Hematopoietic multipotent progenitor cell treated with erythropoietin and hydrocortisone succinate and interleukin-3 and kit ligand, for 15 days (in vitro differentiated cells): ENCODE measurements at regions not wholly inside any gene's neighbourhood (a gene's known extent, or its start where the extent isn't known, plus 50 kb on each side); places are given as distances from the start of the nearest gene placed in this dataset.
"Not testable (repeated sequence)": the region's sequence is repeated elsewhere in the genome, so short reads cannot be mapped to it uniquely, and the experiment has no call there.

Experiments used
- DNase-seq: peaks from one replicate; pipeline ENCODE4 v3.0.0-alpha.2; 2015; ENCODE audit warnings: low spot score

- no peak for DNase-seq
Observed at GRCh38 chr22:47354668-47355387, 592.4 kb downstream of the TBC1D22A start.

GRCh38 chr22:47352920-47353700 lies 590.7 kb downstream of the TBC1D22A start:
- DNase-seq, result no peak

- no peak for DNase-seq
Observed at GRCh38 chr22:47351836-47352579, 589.6 kb downstream of the TBC1D22A start.

GRCh38 chr22:47346287-47346686 lies 583.8 kb downstream of the TBC1D22A start:
- DNase-seq, result not testable (repeated sequence)

DNA sequence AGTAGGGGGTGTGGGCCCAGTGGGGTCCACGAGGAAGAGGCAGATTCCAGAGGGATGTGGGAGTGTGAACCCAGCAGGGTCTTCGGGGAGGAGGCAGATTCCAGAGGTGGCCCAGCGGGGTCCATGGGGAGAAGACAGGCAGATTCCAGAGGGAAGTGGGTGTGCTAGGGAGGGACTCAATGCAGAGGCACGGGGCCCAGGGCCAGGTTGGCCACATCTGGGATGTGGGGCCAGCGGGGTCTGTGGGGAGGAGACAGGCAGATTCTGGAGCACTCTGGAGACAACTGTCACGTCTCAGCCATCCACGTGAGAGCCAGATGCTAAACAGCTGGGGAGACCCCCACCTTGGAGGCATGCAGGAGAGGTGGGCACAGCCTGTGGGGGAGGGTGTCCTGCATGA lies 582.6 kb downstream of the TBC1D22A start:
- DNase-seq, result no peak

- DNase-seq, result no peak
Observed at GRCh38 chr22:47344414-47344813, 582.0 kb downstream of the TBC1D22A start.

GRCh38 chr22:47343611-47344010 lies 581.2 kb downstream of the TBC1D22A start:
- DNase-seq, result no peak

DNA sequence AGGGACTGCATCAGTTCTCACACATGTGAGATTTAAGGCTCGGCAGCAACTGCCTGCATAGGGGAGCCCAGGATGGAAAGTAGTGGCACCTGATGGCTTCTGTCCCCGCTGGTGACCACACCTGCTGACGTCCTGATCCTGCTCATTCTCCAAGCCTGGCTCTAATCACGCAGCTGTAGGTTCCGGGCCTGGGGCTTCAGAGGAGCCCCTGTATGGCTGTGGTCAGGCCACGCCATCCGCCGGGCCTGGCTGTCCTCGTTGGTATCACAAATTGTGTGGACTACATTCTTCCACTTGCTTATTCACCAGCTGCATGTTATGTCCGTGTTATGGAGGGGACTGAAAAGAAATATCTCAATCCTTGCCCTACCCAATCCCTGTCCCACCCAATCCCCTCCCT lies 580.0 kb downstream of the TBC1D22A start:
- DNase-seq, result no peak

DNA sequence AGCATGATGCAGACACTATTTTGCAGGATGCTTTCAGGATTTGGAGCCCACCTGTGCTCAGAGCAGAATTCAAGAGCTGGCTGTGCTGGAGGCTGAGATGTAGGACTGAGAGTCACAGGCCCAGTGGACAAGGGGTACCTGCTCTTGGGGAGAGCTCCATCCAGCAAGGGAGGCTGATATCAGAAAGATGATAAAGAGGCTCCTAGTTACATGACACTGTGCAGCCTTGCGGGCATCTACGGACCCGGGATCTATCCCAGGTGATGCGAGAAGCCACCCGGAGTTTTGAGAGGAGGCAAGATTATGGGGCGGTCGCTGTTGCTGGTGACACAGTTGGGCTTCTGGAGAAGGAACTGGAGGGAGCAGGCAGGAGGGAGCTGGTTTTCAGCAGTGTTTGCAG lies 579.0 kb downstream of the TBC1D22A start:
- DNase-seq, result no peak

DNA sequence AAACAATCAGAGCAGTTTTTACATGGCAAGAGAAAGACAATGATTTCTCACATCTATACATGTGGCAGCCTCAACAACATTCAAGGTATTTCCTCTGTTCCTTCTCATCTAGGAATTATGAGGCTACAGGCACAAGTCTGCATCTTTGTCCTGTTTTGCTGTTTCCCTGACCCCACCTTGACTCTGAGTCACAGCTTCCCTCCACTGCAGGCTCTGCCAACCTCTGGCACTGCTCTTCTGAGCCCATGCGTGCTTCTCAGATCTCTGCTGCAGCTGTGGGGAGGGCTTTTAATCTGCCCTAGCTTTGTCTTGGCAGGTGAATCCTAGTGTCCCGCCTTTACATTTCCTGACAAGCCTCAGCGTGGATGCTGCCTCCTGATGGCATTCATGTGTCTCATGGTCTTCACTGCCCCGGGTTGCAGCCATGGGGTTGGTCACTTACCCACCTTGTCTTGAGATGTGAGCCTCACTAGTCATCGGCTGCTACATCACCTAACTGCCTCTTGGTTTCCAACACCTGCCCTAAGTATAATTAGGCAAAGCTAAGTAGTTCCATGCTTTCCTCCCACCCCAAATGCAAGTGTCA lies 578.5 kb downstream of the TBC1D22A start:
- DNase-seq, result no peak

DNA sequence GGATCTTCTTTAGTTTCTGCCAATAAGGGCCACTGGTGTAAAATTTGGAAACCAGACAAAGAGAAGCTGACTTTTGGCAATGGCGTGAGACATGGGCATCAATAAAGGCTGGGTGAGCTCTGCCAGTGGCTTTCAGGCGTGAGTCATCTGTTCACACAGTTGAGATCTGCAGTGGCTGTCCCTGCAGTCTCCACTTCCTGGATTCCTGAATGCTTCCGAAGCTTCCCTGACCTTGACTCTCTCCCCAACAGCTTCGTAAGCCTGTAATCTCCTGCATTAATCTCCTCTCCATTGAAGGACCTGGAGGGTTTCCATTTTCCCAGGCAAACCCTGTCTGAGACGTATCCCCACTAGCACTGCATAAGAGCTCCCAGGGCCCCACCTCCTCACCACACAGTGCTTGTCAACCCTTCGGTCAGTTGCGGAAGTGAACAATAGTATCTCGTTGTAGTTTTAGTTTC lies 574.7 kb downstream of the TBC1D22A start:
- no peak for DNase-seq

- no peak for DNase-seq
Observed at GRCh38 chr22:47335958-47336357, 573.5 kb downstream of the TBC1D22A start.

- no peak for DNase-seq
Observed at GRCh38 chr22:47335460-47335859, 573.0 kb downstream of the TBC1D22A start.

GRCh38 chr22:47334601-47335000 lies 572.2 kb downstream of the TBC1D22A start:
- DNase-seq, result no peak

DNA sequence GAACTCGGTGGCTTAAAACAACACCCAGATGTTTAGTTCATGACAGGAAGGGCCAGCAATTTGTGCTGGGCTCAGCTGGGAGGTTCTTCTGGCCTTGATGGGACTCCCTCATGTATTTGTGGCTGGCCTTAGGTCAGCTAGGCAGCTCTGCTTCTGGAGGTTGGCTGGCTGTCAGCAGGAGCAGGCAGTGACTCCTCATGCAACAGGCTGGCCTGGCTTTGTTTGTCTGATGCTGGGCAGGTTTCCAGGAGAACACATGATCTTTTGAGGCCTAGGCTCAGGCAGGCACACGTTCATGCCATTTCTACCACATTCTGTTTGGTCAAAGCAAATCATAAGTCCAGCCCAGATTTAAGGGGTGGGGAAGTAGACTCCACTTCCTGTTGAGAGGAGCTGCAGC lies 571.2 kb downstream of the TBC1D22A start:
- DNase-seq, result no peak

DNA sequence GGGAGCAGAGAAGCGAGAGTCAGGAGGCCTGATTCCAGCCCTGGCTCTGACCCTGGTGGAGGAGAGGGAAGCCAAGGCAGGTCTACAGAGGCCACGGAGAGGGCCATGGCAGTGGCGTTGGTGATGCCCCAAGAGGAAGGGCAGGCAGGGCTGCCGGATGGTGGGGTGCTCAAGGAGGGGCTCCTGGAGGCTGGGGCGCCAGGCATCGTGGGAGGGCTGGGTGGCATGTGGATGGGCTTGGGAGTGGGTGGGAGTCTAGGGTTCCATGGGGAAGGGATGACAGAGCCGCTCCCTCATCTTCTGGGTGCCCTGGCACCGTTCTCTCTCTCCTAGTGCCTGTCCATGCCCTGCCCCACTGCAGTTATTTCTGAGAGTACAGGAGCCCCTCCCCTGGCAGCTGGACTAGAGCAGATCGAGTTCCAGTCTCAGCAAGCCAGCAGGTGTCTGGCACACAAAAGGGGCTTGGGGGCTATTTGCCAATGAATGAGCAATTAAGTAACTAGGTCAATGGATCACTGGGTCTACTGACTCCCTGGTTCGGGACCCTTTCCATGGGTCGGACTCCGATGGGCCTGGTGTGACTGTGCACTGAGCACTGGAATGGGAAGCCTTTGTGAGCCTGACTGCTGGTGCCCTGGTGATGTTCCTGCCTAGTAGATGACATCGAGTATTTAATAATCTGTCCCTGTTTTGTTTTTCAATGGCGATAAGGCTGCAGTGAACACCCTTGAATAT lies 570.0 kb downstream of the TBC1D22A start:
- no peak for DNase-seq

- DNase-seq, result no peak
Observed at GRCh38 chr22:47331750-47332149, 569.3 kb downstream of the TBC1D22A start.

- no peak for DNase-seq
Observed at GRCh38 chr22:47329727-47330650, 567.5 kb downstream of the TBC1D22A start.

DNA sequence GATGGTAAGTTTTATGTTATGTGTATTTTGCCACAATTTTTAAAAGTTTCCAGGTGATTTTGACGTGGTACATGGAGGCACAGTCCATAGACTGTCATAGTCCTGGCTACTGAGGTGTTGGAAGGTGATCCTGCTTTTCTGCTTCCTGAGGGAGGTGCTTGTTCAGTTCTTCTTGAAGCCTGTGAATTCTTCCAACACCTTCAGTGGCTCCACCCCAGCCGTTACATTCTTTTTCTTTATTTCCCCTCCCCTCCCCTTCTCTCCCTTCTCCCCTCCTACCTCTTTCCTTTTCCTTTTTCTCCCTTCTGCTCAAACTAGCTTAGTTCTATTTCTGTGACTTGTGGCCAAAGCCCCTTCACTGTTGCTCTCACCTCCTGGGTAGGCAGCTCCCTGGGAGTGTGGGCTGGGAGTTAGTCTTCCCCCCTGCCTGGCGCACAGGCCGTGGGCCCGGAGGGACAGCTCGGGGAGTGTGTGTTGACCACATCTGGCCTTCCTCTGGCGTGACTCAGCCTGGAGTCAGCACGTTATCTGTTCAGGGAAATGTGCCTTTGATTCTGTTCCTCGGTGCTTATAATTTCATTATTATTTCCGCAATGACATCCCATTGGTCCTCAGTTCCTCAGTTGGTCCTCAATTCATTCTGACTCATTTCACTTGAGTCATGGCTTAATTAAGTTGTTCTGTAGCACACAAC lies 566.2 kb downstream of the TBC1D22A start:
- DNase-seq, result no peak

DNA sequence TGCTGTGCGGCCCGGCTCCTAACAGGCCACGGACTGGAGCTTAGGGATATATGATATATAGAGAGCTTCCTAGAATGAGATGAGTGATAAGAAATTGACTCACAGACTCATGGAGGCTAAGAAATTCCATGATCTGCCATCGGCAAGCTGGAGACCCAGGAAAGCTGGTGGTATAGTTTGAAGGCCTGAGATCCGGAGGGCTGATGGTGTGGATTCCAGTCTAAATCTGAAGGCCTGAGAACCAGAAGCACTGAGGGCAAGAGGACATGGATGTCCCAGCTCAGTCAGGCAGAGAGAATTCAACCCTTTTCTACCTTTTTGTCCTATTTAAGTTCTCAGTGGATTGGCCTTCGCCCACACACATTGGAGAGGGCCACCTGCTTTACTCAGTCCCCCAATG lies 564.8 kb downstream of the TBC1D22A start:
- no peak for DNase-seq
